ENCODE measurements at regions not wholly inside any gene's neighbourhood (a gene's known extent, or its start where the extent isn't known, plus 50 kb on each side); places are given as distances from the start of the nearest gene placed in this dataset.

- TF ChIP-seq, protein P1, sequence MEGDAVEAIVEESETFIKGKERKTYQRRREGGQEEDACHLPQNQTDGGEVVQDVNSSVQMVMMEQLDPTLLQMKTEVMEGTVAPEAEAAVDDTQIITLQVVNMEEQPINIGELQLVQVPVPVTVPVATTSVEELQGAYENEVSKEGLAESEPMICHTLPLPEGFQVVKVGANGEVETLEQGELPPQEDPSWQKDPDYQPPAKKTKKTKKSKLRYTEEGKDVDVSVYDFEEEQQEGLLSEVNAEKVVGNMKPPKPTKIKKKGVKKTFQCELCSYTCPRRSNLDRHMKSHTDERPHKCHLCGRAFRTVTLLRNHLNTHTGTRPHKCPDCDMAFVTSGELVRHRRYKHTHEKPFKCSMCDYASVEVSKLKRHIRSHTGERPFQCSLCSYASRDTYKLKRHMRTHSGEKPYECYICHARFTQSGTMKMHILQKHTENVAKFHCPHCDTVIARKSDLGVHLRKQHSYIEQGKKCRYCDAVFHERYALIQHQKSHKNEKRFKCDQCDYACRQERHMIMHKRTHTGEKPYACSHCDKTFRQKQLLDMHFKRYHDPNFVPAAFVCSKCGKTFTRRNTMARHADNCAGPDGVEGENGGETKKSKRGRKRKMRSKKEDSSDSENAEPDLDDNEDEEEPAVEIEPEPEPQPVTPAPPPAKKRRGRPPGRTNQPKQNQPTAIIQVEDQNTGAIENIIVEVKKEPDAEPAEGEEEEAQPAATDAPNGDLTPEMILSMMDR (IDR thresholded peaks at IDR 0.05; ENCODE audit: low read depth, low read length, missing control alignments): no peak
- no peak overlapping the region for H3K4me3 ChIP-seq (ENCODE audit: low read depth, low read length)
- no peak for DNase-seq (ENCODE audit: low read depth)
These were observed 1327.8 kb upstream of the WWC1 start for GRCh38 chr5:166963596-166963995.

DNA sequence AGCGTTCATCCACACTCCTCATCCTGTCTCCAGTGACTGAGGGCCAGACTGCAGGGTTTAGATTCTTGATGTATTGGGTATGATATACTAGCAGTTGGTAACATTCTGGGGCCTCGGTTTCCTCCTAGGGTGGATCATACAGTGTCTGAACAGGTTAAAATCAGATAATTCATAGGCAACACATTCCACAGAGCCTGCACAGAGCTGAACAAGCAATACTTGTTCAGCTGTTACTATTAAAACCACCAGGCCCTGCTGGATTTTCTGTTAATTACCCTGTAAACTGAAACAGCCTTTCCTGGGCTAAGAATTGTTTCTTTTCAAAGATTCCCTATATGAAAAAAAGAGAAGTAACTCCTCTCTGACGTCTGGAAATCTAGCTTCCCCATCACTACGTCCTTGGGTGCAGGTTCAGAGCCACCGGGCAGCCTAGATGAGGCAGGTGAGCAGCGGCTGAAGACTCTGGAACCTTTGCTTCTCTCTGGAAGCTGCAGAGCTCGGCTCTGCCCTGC lies 1313.5 kb upstream of the WWC1 start:
- no peak for DNase-seq (ENCODE audit: low read depth)
- TF ChIP-seq, protein P1 (IDR thresholded peaks at IDR 0.05; ENCODE audit: low read depth, low read length, missing control alignments): no peak
- H3K4me3 ChIP-seq (ENCODE audit: low read depth, low read length): no peak overlapping the region

DNA sequence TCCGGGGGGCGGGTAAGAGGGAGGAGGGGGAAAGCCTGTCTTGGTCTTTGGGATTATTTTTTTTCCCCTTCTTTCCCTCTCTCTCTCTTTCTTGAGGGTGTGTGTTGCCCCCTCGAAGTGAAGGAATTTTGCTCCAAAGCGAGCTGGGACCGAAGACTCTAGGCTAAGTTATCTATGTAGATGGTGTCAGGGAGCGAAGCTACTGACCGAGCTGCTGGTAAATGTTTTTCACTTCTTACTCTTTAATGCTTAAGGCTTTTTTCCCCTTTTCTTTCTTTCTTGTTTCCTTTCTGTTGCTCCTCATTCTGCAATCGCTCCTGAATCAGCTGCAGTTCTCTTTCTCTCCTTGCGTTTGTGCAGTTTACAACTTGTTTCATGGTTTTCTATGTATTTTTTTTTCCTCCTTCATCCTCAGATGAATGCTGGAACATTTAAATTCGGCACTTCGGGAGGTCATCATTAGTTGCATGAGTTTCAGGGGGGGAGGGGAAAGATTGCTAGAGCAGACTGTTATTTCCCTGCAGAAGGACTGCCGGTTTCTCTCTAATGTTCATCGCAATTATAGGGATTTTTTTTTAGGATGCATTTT lies 1312.0 kb upstream of the WWC1 start:
- no peak overlapping the region for H3K4me3 ChIP-seq (ENCODE audit: low read depth, low read length)
- TF ChIP-seq, protein P1 (IDR thresholded peaks at IDR 0.05; ENCODE audit: low read depth, low read length, missing control alignments): no peak
- no peak for DNase-seq (ENCODE audit: low read depth)

GRCh38 chr5:166980666-166981065 lies 1310.8 kb upstream of the WWC1 start:
- no peak for DNase-seq (ENCODE audit: low read depth)
- TF ChIP-seq, protein P1 (IDR thresholded peaks at IDR 0.05; ENCODE audit: low read depth, low read length, missing control alignments): no peak
- H3K4me3 ChIP-seq (ENCODE audit: low read depth, low read length): no peak overlapping the region

- no peak for DNase-seq (ENCODE audit: low read depth)
- TF ChIP-seq, protein P1 (IDR thresholded peaks at IDR 0.05; ENCODE audit: low read depth, low read length, missing control alignments): no peak
- H3K4me3 ChIP-seq (ENCODE audit: low read depth, low read length): no peak overlapping the region
These were observed 1309.2 kb upstream of the WWC1 start for GRCh38 chr5:166982226-166982625.

DNA sequence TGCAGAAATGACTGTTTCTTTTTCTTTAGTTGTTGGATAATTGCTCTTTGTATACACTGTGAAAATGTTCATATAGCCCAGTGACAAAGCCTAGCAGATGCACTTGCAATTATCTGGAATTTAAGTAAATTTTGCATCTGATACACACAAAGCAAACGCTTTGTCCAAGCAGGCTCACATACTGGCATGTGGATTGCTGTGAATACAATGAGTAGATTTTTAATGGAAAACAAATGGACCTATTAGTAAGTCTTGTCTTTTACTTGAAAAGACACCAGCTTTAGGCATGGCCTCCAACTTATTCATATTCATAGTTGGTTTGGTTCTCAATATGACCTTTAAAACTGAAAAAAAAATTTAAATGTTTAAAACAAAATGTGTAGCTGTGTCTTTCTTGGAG lies 1299.8 kb upstream of the WWC1 start:
- no peak overlapping the region for H3K4me3 ChIP-seq (ENCODE audit: low read depth, low read length)
- TF ChIP-seq, protein P1 (IDR thresholded peaks at IDR 0.05; ENCODE audit: low read depth, low read length, missing control alignments): no peak
- no peak for DNase-seq (ENCODE audit: low read depth)

DNA sequence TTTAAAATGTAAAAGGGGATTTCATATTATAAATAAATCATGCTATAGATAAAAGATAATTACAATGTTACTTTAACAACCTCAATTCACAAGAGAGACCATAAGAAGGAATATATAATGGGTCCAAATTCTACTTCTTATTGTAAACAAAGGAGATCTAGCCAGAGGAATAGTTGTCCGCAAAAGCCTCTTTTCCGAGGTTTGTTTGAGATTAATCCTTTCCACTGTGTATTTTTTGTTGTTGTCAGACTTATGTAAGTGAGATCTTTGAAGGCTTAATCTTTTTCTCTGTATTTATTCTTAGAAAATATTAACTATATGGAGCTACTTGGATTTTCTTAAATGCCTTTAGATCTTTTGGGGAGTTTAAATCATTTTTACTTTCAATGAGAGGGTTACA lies 1299.3 kb upstream of the WWC1 start:
- TF ChIP-seq, protein P1 (IDR thresholded peaks at IDR 0.05; ENCODE audit: low read depth, low read length, missing control alignments): no peak
- no peak for DNase-seq (ENCODE audit: low read depth)
- H3K4me3 ChIP-seq (ENCODE audit: low read depth, low read length): no peak overlapping the region

Data from GM12864 (cell line).